DND-41 (cell line): ENCODE measurements at regions not wholly inside any gene's neighbourhood (a gene's known extent, or its start where the extent isn't known, plus 50 kb on each side); places are given as distances from the start of the nearest gene placed in this dataset.
A peak's percentile ranks its signal among the peaks of the same experiment; 100 is the strongest.

Source experiments
- ATAC-seq: fragments of 200-7000 bp; cut with Tn5 transposase; 3 replicates; pipeline ENCODE4 v1.9.1; 2021; ENCODE audit warnings: low read depth; ENCODE audit not compliant: insufficient read depth
- DNase-seq: peaks from one replicate; pipeline ENCODE4 v3.0.0-alpha.2; 2020
- H2AFZ ChIP-seq: 2 replicates; pipeline ENCODE4 v1.6.0; 2012; ENCODE audit warnings: low read depth, low read length
- H3K27ac ChIP-seq: 2 replicates; pipeline ENCODE4 v1.5.1; 2012; ENCODE audit warnings: low read length, inconsistent platforms
- H3K27me3 ChIP-seq: fragments of 200-600 bp; sonication (generic); 2 replicates; pipeline ENCODE4 v1.6.0; 2012; ENCODE audit warnings: low read length, mild to moderate bottlenecking, inconsistent platforms; ENCODE audit not compliant: insufficient read depth, poor library complexity
- H3K36me3 ChIP-seq: 2 replicates; pipeline ENCODE4 v1.5.1; 2012; ENCODE audit warnings: low read length, inconsistent platforms; ENCODE audit not compliant: insufficient read depth
- H3K4me1 ChIP-seq: 2 replicates; pipeline ENCODE4 v1.5.1; 2012; ENCODE audit warnings: mild to moderate bottlenecking, low read length; ENCODE audit not compliant: insufficient read depth
- H3K4me2 ChIP-seq: 2 replicates; pipeline ENCODE4 v1.6.0; 2012; ENCODE audit warnings: mild to moderate bottlenecking, moderate library complexity, low read length, inconsistent platforms; ENCODE audit not compliant: insufficient read depth
- H3K4me3 ChIP-seq, 2 experiments: fragments of 200-600 bp in 1 of 2; shearing (Covaris generic) in 1 of 2; 2 replicates each; pipeline ENCODE4 v1.5.1; 2012 to 2016; ENCODE audit warnings: inconsistent platforms in 2 of 2, low read length in 2 of 2, mild to moderate bottlenecking in 2 of 2, low read depth in 1 of 2, moderate library complexity in 1 of 2
- H3K79me2 ChIP-seq: 2 replicates; pipeline ENCODE4 v1.6.0; 2012; ENCODE audit warnings: low read length, inconsistent platforms; ENCODE audit not compliant: insufficient read depth
- H3K9ac ChIP-seq: 2 replicates; pipeline ENCODE4 v1.6.0; 2012; ENCODE audit warnings: low read depth, mild to moderate bottlenecking, inconsistent platforms, low read length, moderate library complexity
- H3K9me3 ChIP-seq: 2 replicates; pipeline ENCODE4 v1.5.1; 2012; ENCODE audit warnings: low read length, moderate library complexity, mild to moderate bottlenecking, inconsistent platforms; ENCODE audit not compliant: insufficient read depth, severe bottlenecking
- H4K20me1 ChIP-seq: 2 replicates; pipeline ENCODE4 v1.6.0; 2012; ENCODE audit warnings: low read length; ENCODE audit not compliant: insufficient read depth
- EZH2 ChIP-seq: IDR thresholded peaks from 3 replicates; pipeline ENCODE4 v1.6.1; 2012; ENCODE audit warnings: borderline replicate concordance, low read depth, mild to moderate bottlenecking, moderate library complexity, low read length, inconsistent platforms; ENCODE audit not compliant: severe bottlenecking
- TF ChIP-seq, protein P1 (sequence below): IDR thresholded peaks from 2 replicates; pipeline ENCODE4 v1.5.1; 2012; ENCODE audit warnings: borderline replicate concordance, low read length, moderate library complexity, mild to moderate bottlenecking; ENCODE audit not compliant: poor library complexity, severe bottlenecking; ENCODE audit errors: extremely low read depth

DNA sequence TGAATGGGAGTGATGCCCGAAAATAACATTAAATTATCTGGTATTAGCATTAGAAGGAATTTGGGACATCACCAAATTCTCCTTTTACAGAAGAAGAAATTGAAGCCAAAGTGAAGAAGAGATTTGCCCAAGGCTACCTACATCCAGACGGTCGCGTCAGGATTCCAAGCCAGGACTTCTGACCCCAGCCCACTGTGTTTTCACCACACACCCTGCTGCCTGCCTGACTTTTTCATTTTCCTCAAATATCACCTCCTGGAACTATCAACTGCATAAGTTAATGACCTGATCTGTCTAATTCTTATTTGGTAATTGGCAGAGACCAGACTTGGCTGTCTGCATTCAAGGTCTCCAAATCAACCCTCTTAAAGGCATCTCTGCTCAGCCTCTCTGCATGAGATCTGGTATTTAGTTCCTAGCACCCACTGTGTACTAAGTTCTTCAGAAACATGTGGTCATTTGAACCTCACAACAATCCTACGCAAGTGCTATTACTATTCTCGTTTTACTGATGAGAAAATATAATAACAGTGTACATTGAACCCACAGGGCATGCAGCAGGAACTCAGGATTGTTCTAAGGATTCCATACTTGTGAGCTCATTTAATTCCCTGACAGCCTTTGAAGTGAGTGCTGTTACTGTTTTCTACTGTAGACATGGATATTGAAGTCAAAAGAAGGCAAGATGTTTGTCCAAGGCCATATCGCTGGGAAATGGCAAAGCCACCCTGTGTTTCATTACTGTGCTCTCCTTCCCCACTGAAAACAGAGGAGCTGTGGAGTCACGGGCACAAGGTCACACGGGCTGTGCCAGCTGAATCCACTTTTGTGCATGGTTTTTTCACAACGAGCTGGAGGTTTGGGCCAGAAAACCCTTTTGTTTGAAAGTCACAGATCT is 195.2 kb upstream of the C1QTNF7 start:
- no peak overlapping the region for H3K9ac ChIP-seq
- DNase-seq (no peak), ATAC-seq (no peak)
- no peak overlapping the region for H3K4me2 ChIP-seq
- H3K9me3 ChIP-seq, result no peaks in the 10 kb centered on the region
- no peaks in the 10 kb centered on the region for H3K36me3 ChIP-seq
- peaks cover 2% of the 10 kb centered on the region for H3K27me3 ChIP-seq
- no peaks in the 10 kb centered on the region for H4K20me1 ChIP-seq
- H3K27ac ChIP-seq, result no peak overlapping the region
- H3K4me1 ChIP-seq, result no peaks in the 10 kb centered on the region
- TF ChIP-seq, protein P1, sequence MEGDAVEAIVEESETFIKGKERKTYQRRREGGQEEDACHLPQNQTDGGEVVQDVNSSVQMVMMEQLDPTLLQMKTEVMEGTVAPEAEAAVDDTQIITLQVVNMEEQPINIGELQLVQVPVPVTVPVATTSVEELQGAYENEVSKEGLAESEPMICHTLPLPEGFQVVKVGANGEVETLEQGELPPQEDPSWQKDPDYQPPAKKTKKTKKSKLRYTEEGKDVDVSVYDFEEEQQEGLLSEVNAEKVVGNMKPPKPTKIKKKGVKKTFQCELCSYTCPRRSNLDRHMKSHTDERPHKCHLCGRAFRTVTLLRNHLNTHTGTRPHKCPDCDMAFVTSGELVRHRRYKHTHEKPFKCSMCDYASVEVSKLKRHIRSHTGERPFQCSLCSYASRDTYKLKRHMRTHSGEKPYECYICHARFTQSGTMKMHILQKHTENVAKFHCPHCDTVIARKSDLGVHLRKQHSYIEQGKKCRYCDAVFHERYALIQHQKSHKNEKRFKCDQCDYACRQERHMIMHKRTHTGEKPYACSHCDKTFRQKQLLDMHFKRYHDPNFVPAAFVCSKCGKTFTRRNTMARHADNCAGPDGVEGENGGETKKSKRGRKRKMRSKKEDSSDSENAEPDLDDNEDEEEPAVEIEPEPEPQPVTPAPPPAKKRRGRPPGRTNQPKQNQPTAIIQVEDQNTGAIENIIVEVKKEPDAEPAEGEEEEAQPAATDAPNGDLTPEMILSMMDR, result no peak
- TF ChIP-seq EZH2, result no peak
- H3K4me3 ChIP-seq, result no peak overlapping the region
- H3K79me2 ChIP-seq, result no peaks in the 10 kb centered on the region
- H2AFZ ChIP-seq, result no peak overlapping the region

DNA sequence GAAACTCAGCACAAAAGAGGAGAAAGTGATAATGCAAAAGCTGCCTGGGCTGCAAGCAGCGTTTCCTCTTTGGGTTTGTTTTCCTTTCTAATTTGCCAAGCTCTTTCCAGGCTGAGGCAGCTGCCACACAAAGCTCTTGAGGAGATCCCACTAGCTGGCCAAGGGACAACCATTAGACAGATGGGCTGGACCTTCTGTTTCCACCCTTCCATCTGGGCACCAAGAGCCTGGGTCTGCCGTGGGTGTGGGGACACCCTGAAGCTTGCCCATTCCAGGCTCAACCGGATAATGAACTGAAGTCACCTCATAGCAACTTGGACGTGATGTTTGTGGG is 194.6 kb upstream of the C1QTNF7 start:
- Histone ChIP-seq H3K27me3 (peaks cover 2% of the 10 kb centered on the region), H3K36me3 (no peaks in the 10 kb centered on the region), H2AFZ (no peak overlapping the region), H3K27ac (no peak overlapping the region), H3K4me2 (no peak overlapping the region), H3K9ac (no peak overlapping the region), H3K4me1 (no peaks in the 10 kb centered on the region), H3K4me3 (no peak overlapping the region), H3K9me3 (no peaks in the 10 kb centered on the region), H4K20me1 (no peaks in the 10 kb centered on the region), H3K79me2 (no peaks in the 10 kb centered on the region)
- ATAC-seq, result no peak
- no peak for TF ChIP-seq EZH2
- TF ChIP-seq, protein P1, result no peak
- no peak for DNase-seq

DNA sequence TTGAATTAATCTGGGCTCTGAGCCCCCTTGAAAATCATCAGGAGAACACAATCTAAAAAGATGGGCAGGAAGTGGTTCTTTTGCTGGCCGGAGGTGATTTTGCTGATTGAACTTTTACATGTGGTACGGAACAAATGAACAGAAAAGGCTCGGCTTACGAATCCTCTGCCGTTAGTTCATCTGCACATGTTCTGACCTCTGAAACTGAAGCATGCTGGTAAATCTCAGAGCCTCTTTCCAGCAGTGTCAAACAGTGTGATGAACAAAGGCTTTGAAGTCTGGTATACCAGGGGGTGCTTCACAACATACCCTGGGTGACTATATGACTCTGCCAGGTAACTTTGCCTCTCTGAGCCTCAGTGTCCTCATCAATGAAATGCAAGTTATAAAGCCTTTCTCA is 194.2 kb upstream of the C1QTNF7 start:
- Histone ChIP-seq H3K4me3 (no peak overlapping the region), H4K20me1 (no peaks in the 10 kb centered on the region), H3K9ac (no peak overlapping the region), H3K36me3 (no peaks in the 10 kb centered on the region), H3K4me2 (no peak overlapping the region), H2AFZ (no peak overlapping the region), H3K9me3 (no peaks in the 10 kb centered on the region), H3K4me1 (no peaks in the 10 kb centered on the region), H3K79me2 (no peaks in the 10 kb centered on the region), H3K27me3 (peaks cover 2% of the 10 kb centered on the region), H3K27ac (no peak overlapping the region)
- DNase-seq (peak; percentile 35), ATAC-seq (peak; percentile 64)
- TF ChIP-seq, protein P1, result no peak
- no peak for TF ChIP-seq EZH2
